ENCODE measurements at regions not wholly inside any gene's neighbourhood (a gene's known extent, or its start where the extent isn't known, plus 50 kb on each side); places are given as distances from the start of the nearest gene placed in this dataset.

GRCh38 chr15:29320420-29320819 is 50.8 kb upstream of the NSMCE3 start:
- TF ChIP-seq CTCF (conservative IDR thresholded peaks at IDR 0.05; ENCODE audit: low read depth, low read length): no peak
- TF ChIP-seq EZH2 (IDR thresholded peaks at IDR 0.05; ENCODE audit: borderline replicate concordance, low read depth, low read length, poor library complexity, severe bottlenecking): no peak

All from A673 (cell line).